ENCODE measurements at regions not wholly inside any gene's neighbourhood (a gene's known extent, or its start where the extent isn't known, plus 50 kb on each side); places are given as distances from the start of the nearest gene placed in this dataset.

DNA sequence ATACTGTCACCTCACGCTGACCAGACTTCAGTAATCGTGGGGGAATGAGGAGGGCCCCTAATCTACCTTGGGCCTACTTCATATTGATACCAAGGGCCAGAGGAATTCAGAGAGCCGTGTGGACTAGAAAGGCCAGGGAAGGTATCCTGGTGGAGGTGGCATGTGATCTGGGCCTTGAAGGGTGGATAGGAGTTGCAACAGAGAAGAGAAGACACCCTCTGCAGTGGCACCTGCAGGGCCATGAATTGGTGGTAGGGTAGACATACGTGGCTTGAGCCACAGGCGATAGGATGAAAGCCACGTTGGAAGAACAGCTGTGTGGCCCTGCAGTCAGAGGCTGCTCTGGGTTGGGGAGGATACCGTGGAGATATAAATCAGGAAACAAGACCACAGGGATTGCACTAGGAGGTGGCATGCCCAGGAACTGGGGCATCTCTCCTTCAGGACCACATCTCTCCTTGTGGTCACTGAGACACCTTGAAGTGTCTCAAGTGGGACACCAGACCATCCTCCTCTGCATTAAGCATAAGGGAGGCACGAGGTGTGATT is 141.4 kb downstream of the CYP26B1 start (continued):
- TF ChIP-seq, protein P1, sequence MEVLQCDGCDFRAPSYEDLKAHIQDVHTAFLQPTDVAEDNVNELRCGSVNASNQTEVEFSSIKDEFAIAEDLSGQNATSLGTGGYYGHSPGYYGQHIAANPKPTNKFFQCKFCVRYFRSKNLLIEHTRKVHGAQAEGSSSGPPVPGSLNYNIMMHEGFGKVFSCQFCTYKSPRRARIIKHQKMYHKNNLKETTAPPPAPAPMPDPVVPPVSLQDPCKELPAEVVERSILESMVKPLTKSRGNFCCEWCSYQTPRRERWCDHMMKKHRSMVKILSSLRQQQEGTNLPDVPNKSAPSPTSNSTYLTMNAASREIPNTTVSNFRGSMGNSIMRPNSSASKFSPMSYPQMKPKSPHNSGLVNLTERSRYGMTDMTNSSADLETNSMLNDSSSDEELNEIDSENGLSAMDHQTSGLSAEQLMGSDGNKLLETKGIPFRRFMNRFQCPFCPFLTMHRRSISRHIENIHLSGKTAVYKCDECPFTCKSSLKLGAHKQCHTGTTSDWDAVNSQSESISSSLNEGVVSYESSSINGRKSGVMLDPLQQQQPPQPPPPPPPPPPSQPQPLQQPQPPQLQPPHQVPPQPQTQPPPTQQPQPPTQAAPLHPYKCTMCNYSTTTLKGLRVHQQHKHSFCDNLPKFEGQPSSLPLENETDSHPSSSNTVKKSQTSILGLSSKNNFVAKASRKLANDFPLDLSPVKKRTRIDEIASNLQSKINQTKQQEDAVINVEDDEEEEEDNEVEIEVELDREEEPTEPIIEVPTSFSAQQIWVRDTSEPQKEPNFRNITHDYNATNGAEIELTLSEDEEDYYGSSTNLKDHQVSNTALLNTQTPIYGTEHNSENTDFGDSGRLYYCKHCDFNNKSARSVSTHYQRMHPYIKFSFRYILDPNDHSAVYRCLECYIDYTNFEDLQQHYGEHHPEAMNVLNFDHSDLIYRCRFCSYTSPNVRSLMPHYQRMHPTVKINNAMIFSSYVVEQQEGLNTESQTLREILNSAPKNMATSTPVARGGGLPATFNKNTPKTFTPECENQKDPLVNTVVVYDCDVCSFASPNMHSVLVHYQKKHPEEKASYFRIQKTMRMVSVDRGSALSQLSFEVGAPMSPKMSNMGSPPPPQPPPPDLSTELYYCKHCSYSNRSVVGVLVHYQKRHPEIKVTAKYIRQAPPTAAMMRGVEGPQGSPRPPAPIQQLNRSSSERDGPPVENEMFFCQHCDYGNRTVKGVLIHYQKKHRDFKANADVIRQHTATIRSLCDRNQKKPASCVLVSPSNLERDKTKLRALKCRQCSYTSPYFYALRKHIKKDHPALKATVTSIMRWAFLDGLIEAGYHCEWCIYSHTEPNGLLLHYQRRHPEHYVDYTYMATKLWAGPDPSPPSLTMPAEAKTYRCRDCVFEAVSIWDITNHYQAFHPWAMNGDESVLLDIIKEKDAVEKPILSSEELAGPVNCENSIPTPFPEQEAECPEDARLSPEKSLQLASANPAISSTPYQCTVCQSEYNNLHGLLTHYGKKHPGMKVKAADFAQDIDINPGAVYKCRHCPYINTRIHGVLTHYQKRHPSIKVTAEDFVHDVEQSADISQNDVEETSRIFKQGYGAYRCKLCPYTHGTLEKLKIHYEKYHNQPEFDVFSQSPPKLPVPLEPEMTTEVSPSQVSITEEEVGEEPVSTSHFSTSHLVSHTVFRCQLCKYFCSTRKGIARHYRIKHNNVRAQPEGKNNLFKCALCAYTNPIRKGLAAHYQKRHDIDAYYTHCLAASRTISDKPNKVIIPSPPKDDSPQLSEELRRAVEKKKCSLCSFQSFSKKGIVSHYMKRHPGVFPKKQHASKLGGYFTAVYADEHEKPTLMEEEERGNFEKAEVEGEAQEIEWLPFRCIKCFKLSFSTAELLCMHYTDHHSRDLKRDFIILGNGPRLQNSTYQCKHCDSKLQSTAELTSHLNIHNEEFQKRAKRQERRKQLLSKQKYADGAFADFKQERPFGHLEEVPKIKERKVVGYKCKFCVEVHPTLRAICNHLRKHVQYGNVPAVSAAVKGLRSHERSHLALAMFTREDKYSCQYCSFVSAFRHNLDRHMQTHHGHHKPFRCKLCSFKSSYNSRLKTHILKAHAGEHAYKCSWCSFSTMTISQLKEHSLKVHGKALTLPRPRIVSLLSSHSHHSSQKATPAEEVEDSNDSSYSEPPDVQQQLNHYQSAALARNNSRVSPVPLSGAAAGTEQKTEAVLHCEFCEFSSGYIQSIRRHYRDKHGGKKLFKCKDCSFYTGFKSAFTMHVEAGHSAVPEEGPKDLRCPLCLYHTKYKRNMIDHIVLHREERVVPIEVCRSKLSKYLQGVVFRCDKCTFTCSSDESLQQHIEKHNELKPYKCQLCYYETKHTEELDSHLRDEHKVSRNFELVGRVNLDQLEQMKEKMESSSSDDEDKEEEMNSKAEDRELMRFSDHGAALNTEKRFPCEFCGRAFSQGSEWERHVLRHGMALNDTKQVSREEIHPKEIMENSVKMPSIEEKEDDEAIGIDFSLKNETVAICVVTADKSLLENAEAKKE (CRISPR knock-in tag; IDR thresholded peaks at IDR 0.05), result no peak
- TF ChIP-seq STAT1 (IDR thresholded peaks at IDR 0.05; ENCODE audit: unreplicated experiment), result no peak
- no peak for TF ChIP-seq EZH2 (IDR thresholded peaks at IDR 0.05; ENCODE audit: low read depth, unreplicated experiment)

DNA sequence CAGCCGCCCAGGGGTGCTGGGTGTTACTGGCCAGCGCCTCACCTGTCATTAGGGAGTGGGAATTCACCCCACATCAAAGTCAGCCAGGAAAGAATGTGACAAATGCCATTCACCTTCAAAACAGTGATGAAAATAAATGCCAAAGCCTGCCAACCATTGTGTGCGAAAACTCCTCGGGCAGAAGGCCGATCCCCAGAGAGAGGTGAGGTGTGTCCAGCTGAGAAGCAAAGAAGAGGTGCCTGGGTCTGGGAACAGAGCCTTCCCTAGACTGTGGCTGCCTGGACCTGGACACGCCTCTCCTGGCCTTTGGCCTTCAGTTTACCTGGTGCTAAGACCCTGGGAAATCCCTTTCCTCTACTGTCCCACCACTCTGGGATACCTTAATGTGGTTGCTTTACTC is 142.7 kb downstream of the CYP26B1 start:
- Mint-ChIP-seq H3K9me3 (no peaks in the 10 kb centered on the region), H3K36me3 (ENCODE audit: low read depth) (no peaks in the 10 kb centered on the region), H3K4me3 (no peak overlapping the region), H3K27ac (no peak overlapping the region), H3K4me1 (peaks cover 11% of the 10 kb centered on the region), H3K27me3 (ENCODE audit: insufficient read depth, low read depth, poor library complexity) (no peaks in the 10 kb centered on the region)
- H3K27ac ChIP-seq (ENCODE audit: low read depth), result no peak overlapping the region
- no peaks in the 10 kb centered on the region for H3K9me2 ChIP-seq (ENCODE audit: insufficient read depth)
- no peak overlapping the region for H3K4me2 ChIP-seq
- no peak overlapping the region for H2AFZ ChIP-seq
- DNase-seq (ENCODE audit: low spot score), result no peak
- H3K4me3 ChIP-seq, result no peak overlapping the region
- no peak for ATAC-seq
- no peaks in the 10 kb centered on the region for H3K79me2 ChIP-seq (replicated peaks; ENCODE audit: insufficient read depth)
- no peaks in the 10 kb centered on the region for H3K36me3 ChIP-seq (ENCODE audit: insufficient read depth)
- H3K27me3 ChIP-seq (ENCODE audit: insufficient read depth), result no peaks in the 10 kb centered on the region
- no peaks in the 10 kb centered on the region for H3F3A ChIP-seq (replicated peaks; ENCODE audit: low read depth)
- H4K20me1 ChIP-seq (replicated peaks; ENCODE audit: insufficient read depth), result no peaks in the 10 kb centered on the region
- no peaks in the 10 kb centered on the region for H3K4me1 ChIP-seq (ENCODE audit: insufficient read depth)
- no peak for TF ChIP-seq ZNF331 (CRISPR knock-in tag; IDR thresholded peaks at IDR 0.05; ENCODE audit: low read depth)
- TF ChIP-seq, protein P2, sequence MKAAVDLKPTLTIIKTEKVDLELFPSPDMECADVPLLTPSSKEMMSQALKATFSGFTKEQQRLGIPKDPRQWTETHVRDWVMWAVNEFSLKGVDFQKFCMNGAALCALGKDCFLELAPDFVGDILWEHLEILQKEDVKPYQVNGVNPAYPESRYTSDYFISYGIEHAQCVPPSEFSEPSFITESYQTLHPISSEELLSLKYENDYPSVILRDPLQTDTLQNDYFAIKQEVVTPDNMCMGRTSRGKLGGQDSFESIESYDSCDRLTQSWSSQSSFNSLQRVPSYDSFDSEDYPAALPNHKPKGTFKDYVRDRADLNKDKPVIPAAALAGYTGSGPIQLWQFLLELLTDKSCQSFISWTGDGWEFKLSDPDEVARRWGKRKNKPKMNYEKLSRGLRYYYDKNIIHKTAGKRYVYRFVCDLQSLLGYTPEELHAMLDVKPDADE (IDR thresholded peaks at IDR 0.05), result no peak
- no peak for TF ChIP-seq EZH2 (IDR thresholded peaks at IDR 0.05; ENCODE audit: low read depth, unreplicated experiment)
- TF ChIP-seq, protein P3, sequence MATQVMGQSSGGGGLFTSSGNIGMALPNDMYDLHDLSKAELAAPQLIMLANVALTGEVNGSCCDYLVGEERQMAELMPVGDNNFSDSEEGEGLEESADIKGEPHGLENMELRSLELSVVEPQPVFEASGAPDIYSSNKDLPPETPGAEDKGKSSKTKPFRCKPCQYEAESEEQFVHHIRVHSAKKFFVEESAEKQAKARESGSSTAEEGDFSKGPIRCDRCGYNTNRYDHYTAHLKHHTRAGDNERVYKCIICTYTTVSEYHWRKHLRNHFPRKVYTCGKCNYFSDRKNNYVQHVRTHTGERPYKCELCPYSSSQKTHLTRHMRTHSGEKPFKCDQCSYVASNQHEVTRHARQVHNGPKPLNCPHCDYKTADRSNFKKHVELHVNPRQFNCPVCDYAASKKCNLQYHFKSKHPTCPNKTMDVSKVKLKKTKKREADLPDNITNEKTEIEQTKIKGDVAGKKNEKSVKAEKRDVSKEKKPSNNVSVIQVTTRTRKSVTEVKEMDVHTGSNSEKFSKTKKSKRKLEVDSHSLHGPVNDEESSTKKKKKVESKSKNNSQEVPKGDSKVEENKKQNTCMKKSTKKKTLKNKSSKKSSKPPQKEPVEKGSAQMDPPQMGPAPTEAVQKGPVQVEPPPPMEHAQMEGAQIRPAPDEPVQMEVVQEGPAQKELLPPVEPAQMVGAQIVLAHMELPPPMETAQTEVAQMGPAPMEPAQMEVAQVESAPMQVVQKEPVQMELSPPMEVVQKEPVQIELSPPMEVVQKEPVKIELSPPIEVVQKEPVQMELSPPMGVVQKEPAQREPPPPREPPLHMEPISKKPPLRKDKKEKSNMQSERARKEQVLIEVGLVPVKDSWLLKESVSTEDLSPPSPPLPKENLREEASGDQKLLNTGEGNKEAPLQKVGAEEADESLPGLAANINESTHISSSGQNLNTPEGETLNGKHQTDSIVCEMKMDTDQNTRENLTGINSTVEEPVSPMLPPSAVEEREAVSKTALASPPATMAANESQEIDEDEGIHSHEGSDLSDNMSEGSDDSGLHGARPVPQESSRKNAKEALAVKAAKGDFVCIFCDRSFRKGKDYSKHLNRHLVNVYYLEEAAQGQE (IDR thresholded peaks at IDR 0.05; ENCODE audit: unreplicated experiment), result no peak
